MV-4-11 (cell line): ENCODE measurements at regions not wholly inside any gene's neighbourhood (a gene's known extent, or its start where the extent isn't known, plus 50 kb on each side); places are given as distances from the start of the nearest gene placed in this dataset.

Experiments used
- DNase-seq: peaks from one replicate; lab custom pipeline; 2025; lab: John Stamatoyannopoulos, UW

GRCh38 chr9:89808756-89809181 is 204.0 kb downstream of the GADD45G start:
- DNase-seq: no peak

- no peak for DNase-seq
These were observed 205.6 kb downstream of the GADD45G start for GRCh38 chr9:89810431-89810830.

GRCh38 chr9:89811356-89811755 is 206.5 kb downstream of the GADD45G start:
- no peak for DNase-seq

GRCh38 chr9:89811886-89812450 is 207.2 kb downstream of the GADD45G start:
- DNase-seq: no peak

- no peak for DNase-seq
These were observed 207.9 kb downstream of the GADD45G start for GRCh38 chr9:89812556-89813181.

GRCh38 chr9:89813482-89813881 is 208.7 kb downstream of the GADD45G start:
- DNase-seq: no peak

GRCh38 chr9:89814340-89815040 is 209.7 kb downstream of the GADD45G start:
- peak; percentile 69 for DNase-seq

- DNase-seq: no peak
These were observed 210.5 kb downstream of the GADD45G start for GRCh38 chr9:89815061-89815902.

- peak; percentile 69 for DNase-seq
These were observed 211.2 kb downstream of the GADD45G start for GRCh38 chr9:89815903-89816573.

- no peak for DNase-seq
These were observed 212.5 kb downstream of the GADD45G start for GRCh38 chr9:89817151-89817950.

GRCh38 chr9:89820337-89820736 is 215.5 kb downstream of the GADD45G start:
- no peak for DNase-seq

- DNase-seq: no peak
These were observed 216.3 kb downstream of the GADD45G start for GRCh38 chr9:89821081-89821480.

- DNase-seq: no peak
These were observed 218.2 kb downstream of the GADD45G start for GRCh38 chr9:89822996-89823395.

- DNase-seq: no peak
These were observed 220.9 kb downstream of the GADD45G start for GRCh38 chr9:89825669-89826068.

GRCh38 chr9:89826186-89826585 is 221.4 kb downstream of the GADD45G start:
- no peak for DNase-seq

GRCh38 chr9:89829346-89829745 is 224.5 kb downstream of the GADD45G start:
- no peak for DNase-seq

- DNase-seq: peak; percentile 54
These were observed 230.9 kb downstream of the GADD45G start for GRCh38 chr9:89835666-89836065.

- DNase-seq: no peak
These were observed 232.5 kb downstream of the GADD45G start for GRCh38 chr9:89837162-89837933.

- no peak for DNase-seq
These were observed 233.1 kb downstream of the GADD45G start for GRCh38 chr9:89837934-89838310.

- no peak for DNase-seq
These were observed 233.8 kb downstream of the GADD45G start for GRCh38 chr9:89838621-89839020.
